ENCODE measurements at regions not wholly inside any gene's neighbourhood (a gene's known extent, or its start where the extent isn't known, plus 50 kb on each side); places are given as distances from the start of the nearest gene placed in this dataset.

DNA sequence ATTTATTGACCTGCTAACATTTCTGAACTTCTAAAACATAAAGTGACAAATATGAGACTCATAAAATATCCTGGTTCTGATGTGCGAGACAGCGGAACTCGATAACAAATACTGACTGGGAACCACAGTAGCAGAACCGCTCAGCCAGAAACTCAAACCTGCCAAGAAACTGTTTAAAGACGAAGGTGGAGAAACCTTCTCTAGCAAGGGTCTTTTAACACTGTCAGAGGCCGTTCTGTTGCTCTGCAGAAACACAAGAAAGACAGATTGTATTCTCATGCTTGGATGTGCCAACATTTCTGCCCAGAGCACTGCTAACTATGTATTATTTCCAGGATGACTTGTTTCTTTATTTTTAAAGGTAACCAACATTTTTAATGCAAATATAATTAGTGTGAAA, 514.8 kb upstream of the ADARB2 start:
- no peak for TF ChIP-seq EZH2 (IDR thresholded peaks at IDR 0.05; ENCODE audit: low read depth, unreplicated experiment)
- TF ChIP-seq, protein P1, sequence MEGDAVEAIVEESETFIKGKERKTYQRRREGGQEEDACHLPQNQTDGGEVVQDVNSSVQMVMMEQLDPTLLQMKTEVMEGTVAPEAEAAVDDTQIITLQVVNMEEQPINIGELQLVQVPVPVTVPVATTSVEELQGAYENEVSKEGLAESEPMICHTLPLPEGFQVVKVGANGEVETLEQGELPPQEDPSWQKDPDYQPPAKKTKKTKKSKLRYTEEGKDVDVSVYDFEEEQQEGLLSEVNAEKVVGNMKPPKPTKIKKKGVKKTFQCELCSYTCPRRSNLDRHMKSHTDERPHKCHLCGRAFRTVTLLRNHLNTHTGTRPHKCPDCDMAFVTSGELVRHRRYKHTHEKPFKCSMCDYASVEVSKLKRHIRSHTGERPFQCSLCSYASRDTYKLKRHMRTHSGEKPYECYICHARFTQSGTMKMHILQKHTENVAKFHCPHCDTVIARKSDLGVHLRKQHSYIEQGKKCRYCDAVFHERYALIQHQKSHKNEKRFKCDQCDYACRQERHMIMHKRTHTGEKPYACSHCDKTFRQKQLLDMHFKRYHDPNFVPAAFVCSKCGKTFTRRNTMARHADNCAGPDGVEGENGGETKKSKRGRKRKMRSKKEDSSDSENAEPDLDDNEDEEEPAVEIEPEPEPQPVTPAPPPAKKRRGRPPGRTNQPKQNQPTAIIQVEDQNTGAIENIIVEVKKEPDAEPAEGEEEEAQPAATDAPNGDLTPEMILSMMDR (conservative IDR thresholded peaks at IDR 0.05; ENCODE audit: low read depth in 2 of 2), result no peak
- TF ChIP-seq POLR2AphosphoS5 (IDR thresholded peaks at IDR 0.05; ENCODE audit: low read depth), result no peak
- no peak for TF ChIP-seq JUNB (IDR thresholded peaks at IDR 0.05; ENCODE audit: unreplicated experiment)
- TF ChIP-seq ZNF114 (CRISPR knock-in tag; IDR thresholded peaks at IDR 0.05), result no peak
- TF ChIP-seq CREB1 (CRISPR knock-in tag; IDR thresholded peaks at IDR 0.05; ENCODE audit: low read depth), result no peak
- TF ChIP-seq EZH2phosphoT487 (IDR thresholded peaks at IDR 0.05; ENCODE audit: unreplicated experiment), result no peak
- TF ChIP-seq ZNF331 (CRISPR knock-in tag; IDR thresholded peaks at IDR 0.05; ENCODE audit: low read depth), result no peak
- TF ChIP-seq, protein P2, sequence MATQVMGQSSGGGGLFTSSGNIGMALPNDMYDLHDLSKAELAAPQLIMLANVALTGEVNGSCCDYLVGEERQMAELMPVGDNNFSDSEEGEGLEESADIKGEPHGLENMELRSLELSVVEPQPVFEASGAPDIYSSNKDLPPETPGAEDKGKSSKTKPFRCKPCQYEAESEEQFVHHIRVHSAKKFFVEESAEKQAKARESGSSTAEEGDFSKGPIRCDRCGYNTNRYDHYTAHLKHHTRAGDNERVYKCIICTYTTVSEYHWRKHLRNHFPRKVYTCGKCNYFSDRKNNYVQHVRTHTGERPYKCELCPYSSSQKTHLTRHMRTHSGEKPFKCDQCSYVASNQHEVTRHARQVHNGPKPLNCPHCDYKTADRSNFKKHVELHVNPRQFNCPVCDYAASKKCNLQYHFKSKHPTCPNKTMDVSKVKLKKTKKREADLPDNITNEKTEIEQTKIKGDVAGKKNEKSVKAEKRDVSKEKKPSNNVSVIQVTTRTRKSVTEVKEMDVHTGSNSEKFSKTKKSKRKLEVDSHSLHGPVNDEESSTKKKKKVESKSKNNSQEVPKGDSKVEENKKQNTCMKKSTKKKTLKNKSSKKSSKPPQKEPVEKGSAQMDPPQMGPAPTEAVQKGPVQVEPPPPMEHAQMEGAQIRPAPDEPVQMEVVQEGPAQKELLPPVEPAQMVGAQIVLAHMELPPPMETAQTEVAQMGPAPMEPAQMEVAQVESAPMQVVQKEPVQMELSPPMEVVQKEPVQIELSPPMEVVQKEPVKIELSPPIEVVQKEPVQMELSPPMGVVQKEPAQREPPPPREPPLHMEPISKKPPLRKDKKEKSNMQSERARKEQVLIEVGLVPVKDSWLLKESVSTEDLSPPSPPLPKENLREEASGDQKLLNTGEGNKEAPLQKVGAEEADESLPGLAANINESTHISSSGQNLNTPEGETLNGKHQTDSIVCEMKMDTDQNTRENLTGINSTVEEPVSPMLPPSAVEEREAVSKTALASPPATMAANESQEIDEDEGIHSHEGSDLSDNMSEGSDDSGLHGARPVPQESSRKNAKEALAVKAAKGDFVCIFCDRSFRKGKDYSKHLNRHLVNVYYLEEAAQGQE (IDR thresholded peaks at IDR 0.05; ENCODE audit: unreplicated experiment), result no peak
- TF ChIP-seq, protein P3, sequence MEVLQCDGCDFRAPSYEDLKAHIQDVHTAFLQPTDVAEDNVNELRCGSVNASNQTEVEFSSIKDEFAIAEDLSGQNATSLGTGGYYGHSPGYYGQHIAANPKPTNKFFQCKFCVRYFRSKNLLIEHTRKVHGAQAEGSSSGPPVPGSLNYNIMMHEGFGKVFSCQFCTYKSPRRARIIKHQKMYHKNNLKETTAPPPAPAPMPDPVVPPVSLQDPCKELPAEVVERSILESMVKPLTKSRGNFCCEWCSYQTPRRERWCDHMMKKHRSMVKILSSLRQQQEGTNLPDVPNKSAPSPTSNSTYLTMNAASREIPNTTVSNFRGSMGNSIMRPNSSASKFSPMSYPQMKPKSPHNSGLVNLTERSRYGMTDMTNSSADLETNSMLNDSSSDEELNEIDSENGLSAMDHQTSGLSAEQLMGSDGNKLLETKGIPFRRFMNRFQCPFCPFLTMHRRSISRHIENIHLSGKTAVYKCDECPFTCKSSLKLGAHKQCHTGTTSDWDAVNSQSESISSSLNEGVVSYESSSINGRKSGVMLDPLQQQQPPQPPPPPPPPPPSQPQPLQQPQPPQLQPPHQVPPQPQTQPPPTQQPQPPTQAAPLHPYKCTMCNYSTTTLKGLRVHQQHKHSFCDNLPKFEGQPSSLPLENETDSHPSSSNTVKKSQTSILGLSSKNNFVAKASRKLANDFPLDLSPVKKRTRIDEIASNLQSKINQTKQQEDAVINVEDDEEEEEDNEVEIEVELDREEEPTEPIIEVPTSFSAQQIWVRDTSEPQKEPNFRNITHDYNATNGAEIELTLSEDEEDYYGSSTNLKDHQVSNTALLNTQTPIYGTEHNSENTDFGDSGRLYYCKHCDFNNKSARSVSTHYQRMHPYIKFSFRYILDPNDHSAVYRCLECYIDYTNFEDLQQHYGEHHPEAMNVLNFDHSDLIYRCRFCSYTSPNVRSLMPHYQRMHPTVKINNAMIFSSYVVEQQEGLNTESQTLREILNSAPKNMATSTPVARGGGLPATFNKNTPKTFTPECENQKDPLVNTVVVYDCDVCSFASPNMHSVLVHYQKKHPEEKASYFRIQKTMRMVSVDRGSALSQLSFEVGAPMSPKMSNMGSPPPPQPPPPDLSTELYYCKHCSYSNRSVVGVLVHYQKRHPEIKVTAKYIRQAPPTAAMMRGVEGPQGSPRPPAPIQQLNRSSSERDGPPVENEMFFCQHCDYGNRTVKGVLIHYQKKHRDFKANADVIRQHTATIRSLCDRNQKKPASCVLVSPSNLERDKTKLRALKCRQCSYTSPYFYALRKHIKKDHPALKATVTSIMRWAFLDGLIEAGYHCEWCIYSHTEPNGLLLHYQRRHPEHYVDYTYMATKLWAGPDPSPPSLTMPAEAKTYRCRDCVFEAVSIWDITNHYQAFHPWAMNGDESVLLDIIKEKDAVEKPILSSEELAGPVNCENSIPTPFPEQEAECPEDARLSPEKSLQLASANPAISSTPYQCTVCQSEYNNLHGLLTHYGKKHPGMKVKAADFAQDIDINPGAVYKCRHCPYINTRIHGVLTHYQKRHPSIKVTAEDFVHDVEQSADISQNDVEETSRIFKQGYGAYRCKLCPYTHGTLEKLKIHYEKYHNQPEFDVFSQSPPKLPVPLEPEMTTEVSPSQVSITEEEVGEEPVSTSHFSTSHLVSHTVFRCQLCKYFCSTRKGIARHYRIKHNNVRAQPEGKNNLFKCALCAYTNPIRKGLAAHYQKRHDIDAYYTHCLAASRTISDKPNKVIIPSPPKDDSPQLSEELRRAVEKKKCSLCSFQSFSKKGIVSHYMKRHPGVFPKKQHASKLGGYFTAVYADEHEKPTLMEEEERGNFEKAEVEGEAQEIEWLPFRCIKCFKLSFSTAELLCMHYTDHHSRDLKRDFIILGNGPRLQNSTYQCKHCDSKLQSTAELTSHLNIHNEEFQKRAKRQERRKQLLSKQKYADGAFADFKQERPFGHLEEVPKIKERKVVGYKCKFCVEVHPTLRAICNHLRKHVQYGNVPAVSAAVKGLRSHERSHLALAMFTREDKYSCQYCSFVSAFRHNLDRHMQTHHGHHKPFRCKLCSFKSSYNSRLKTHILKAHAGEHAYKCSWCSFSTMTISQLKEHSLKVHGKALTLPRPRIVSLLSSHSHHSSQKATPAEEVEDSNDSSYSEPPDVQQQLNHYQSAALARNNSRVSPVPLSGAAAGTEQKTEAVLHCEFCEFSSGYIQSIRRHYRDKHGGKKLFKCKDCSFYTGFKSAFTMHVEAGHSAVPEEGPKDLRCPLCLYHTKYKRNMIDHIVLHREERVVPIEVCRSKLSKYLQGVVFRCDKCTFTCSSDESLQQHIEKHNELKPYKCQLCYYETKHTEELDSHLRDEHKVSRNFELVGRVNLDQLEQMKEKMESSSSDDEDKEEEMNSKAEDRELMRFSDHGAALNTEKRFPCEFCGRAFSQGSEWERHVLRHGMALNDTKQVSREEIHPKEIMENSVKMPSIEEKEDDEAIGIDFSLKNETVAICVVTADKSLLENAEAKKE (CRISPR knock-in tag; IDR thresholded peaks at IDR 0.05), result no peak
- no peak for TF ChIP-seq NANOG (IDR thresholded peaks at IDR 0.05; ENCODE audit: borderline replicate concordance)
